PC-3 (cell line): ENCODE measurements at regions not wholly inside any gene's neighbourhood (a gene's known extent, or its start where the extent isn't known, plus 50 kb on each side); places are given as distances from the start of the nearest gene placed in this dataset.
A peak's percentile ranks its signal among the peaks of the same experiment; 100 is the strongest.

Experiments
- ATAC-seq: fragments of 200-7000 bp; cut with Tn5 transposase; 2 replicates; pipeline ENCODE4 v1.9.1; 2020; ENCODE audit warnings: mild to moderate bottlenecking, moderate library complexity
- BruUV-seq: library from RNA; stranded (reverse); fragments of 400-500 nt; replicated peaks from 2 replicates; lab custom pipeline; 2021; lab: Mats Ljungman, UMichigan
- CTCF ChIA-PET: fragments of 300-600 bp; sonication (Branson Sonifier 250); formaldehyde crosslinking; loops from one replicate; lab custom pipeline; 2022; ENCODE audit warnings: antibody characterized with exemption; lab: Charles Lee
- POLR2A ChIA-PET: fragments of 300-600 bp; sonication (Branson Sonifier 250); formaldehyde crosslinking; loops from one replicate; lab custom pipeline; 2022; ENCODE audit warnings: antibody characterized with exemption; ENCODE audit not compliant: unreplicated experiment; lab: Charles Lee
- DNase-seq: peaks from one replicate; pipeline ENCODE4 v3.0.0-alpha.2; 2015
- H2AFZ ChIP-seq: fragments of 300-600 bp; sonication (generic); 2 replicates; pipeline ENCODE4 v1.6.0; 2016; ENCODE audit warnings: antibody characterized with exemption, low read length
- H3F3A ChIP-seq: fragments of 300-600 bp; sonication (generic); one replicate; pipeline ENCODE4 v1.6.0; 2017; ENCODE audit warnings: antibody characterized with exemption, low read length, control low read depth, mild to moderate bottlenecking; ENCODE audit not compliant: unreplicated experiment
- H3K27ac ChIP-seq: fragments of 300-600 bp; sonication (generic); 2 replicates; pipeline ENCODE4 v1.5.1; 2016; ENCODE audit warnings: mild to moderate bottlenecking, low read length
- H3K27me3 ChIP-seq: fragments of 300-600 bp; sonication (generic); 2 replicates; pipeline ENCODE4 v1.6.1; 2016; ENCODE audit warnings: low read length, mixed read lengths
- H3K36me3 ChIP-seq: fragments of 300-600 bp; sonication (generic); 2 replicates; pipeline ENCODE4 v1.6.1; 2016; ENCODE audit warnings: low read depth, mixed run types, low read length, mixed read lengths
- H3K4me1 ChIP-seq: fragments of 300-600 bp; sonication (generic); 2 replicates; pipeline ENCODE4 v1.5.1; 2016; ENCODE audit warnings: low read length; ENCODE audit not compliant: insufficient read depth
- H3K4me2 ChIP-seq: fragments of 300-600 bp; sonication (generic); 2 replicates; pipeline ENCODE4 v1.6.0; 2016; ENCODE audit warnings: low read length
- H3K4me3 ChIP-seq: fragments of 300-600 bp; sonication (generic); 2 replicates; pipeline ENCODE4 v1.5.1; 2016; ENCODE audit warnings: mild to moderate bottlenecking, low read length, mixed read lengths
- H3K79me2 ChIP-seq: fragments of 300-600 bp; sonication (generic); 2 replicates; pipeline ENCODE4 v1.6.1; 2017; ENCODE audit warnings: low read length, mixed read lengths
- H3K9ac ChIP-seq: fragments of 300-600 bp; sonication (generic); 2 replicates; pipeline ENCODE4 v1.6.0; 2016; ENCODE audit warnings: mild to moderate bottlenecking, low read length
- H3K9me2 ChIP-seq: fragments of 300-600 bp; sonication (generic); replicated peaks from 2 replicates; pipeline ENCODE4 v1.6.1; 2016; ENCODE audit warnings: mixed run types, low read length, mixed read lengths
- H3K9me3 ChIP-seq: fragments of 300-600 bp; sonication (generic); 2 replicates; pipeline ENCODE4 v1.6.1; 2016; ENCODE audit warnings: low read length, mixed read lengths
- H4K20me1 ChIP-seq: fragments of 300-600 bp; sonication (generic); 2 replicates; pipeline ENCODE4 v1.6.1; 2016; ENCODE audit warnings: low read length, mixed read lengths
- EZH2 ChIP-seq: fragments of 300-600 bp; sonication (generic); IDR thresholded peaks from one replicate; pipeline ENCODE4 v1.6.1; 2017; ENCODE audit warnings: antibody characterized with exemption, mild to moderate bottlenecking, low read length; ENCODE audit not compliant: unreplicated experiment
- EZH2phosphoT487 ChIP-seq: fragments of 300-600 bp; sonication (generic); IDR thresholded peaks from 2 replicates; pipeline ENCODE4 v1.6.1; 2018; ENCODE audit warnings: mild to moderate bottlenecking, antibody characterized with exemption, low read length, borderline replicate concordance
- intact Hi-C: fragments of 100-400 bp; cut with micrococcal nuclease; formaldehyde crosslinking; loops from 2 replicates; pipeline ENCODE4 v1.9.0; 2023
- TF ChIP-seq, protein P1 (sequence below): fragments of 300-600 bp; sonication (generic); conservative IDR thresholded peaks from 2 replicates; pipeline ENCODE4 v1.5.1; 2017; ENCODE audit warnings: antibody characterized with exemption, low read depth, mild to moderate bottlenecking, low read length

DNA sequence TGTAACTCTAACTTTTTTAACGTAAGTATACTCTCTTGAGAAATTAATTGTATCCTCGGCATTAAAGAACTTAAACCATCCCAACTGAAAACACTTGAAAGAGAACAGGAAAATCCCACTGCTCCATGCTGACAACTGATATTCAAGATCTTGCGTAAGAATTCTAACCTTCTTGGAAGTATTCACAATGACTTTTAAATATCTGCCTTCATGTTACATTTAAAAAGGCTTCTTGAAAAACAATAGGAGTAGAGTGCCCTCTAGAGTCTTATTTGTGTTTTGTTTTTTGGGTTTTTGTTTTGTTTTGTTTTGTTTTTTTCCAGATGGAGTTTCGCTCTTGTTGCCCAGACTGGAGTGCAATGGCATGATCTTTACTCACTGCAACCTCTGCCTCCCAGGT lies 65.4 kb upstream of the DNAJC10 start:
- H2AFZ ChIP-seq: peak overlapping the region; percentile 51; the same call in 1 of the 2 replicates
- no peaks in the 10 kb centered on the region for H3K79me2 ChIP-seq
- no peaks in the 10 kb centered on the region for H3K9me2 ChIP-seq
- ATAC-seq (no peak), DNase-seq (peak; percentile 61)
- TF ChIP-seq EZH2: no peak
- TF ChIP-seq, protein P1, sequence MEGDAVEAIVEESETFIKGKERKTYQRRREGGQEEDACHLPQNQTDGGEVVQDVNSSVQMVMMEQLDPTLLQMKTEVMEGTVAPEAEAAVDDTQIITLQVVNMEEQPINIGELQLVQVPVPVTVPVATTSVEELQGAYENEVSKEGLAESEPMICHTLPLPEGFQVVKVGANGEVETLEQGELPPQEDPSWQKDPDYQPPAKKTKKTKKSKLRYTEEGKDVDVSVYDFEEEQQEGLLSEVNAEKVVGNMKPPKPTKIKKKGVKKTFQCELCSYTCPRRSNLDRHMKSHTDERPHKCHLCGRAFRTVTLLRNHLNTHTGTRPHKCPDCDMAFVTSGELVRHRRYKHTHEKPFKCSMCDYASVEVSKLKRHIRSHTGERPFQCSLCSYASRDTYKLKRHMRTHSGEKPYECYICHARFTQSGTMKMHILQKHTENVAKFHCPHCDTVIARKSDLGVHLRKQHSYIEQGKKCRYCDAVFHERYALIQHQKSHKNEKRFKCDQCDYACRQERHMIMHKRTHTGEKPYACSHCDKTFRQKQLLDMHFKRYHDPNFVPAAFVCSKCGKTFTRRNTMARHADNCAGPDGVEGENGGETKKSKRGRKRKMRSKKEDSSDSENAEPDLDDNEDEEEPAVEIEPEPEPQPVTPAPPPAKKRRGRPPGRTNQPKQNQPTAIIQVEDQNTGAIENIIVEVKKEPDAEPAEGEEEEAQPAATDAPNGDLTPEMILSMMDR: peak; percentile 62
- no peak overlapping the region for H3K9ac ChIP-seq
- POLR2A ChIA-PET: no interaction called here
- CTCF ChIA-PET: no interaction called here
- H3F3A ChIP-seq: no peaks in the 10 kb centered on the region
- no peaks in the 10 kb centered on the region for H3K4me1 ChIP-seq
- no peaks in the 10 kb centered on the region for H3K9me3 ChIP-seq
- H3K36me3 ChIP-seq: no peaks in the 10 kb centered on the region
- peak overlapping the region; percentile 35; the same call in 1 of the 2 replicates for H3K4me2 ChIP-seq
- H3K27ac ChIP-seq: no peak overlapping the region
- BruUV-seq: no TSS peak
- H4K20me1 ChIP-seq: no peaks in the 10 kb centered on the region
- no peaks in the 10 kb centered on the region for H3K27me3 ChIP-seq
- intact Hi-C loops: loop anchor here (1.0 to 5.0 kb wide), 3 partner anchors 410 to 573 kb away; no protein-coding TSS in a partner anchor
- H3K4me3 ChIP-seq: 0 out of 2 replicates have a peak overlapping the region, but pooled peaks have one; percentile 24

DNA sequence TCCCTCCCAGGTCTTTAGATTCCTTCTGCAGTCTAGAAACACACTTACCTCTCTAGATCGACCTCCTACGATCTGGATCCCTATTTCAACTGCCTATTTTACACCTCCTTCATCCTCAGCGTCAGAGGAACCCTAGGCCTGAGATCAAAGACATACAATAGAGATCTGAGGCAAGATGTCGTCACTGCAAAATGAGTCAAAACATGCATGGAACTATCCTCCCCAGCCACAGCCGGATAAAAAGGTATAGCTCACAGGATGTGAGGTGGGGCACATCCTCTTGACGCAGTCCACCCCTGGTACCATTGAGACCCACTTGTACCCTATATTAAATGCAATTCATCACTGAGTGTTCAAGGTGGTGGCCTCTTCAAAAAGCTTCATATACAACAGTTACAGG lies 63.7 kb upstream of the DNAJC10 start:
- POLR2A ChIA-PET: no interaction called here
- H3K9me2 ChIP-seq: no peaks in the 10 kb centered on the region
- no peak overlapping the region for H3K4me2 ChIP-seq
- no peaks in the 10 kb centered on the region for H3K9me3 ChIP-seq
- H3K4me3 ChIP-seq: no peak overlapping the region
- BruUV-seq: no TSS peak
- CTCF ChIA-PET: interaction anchor here (0.6 kb wide), 1 partner anchor 267 kb away, joined by 3 read pairs; no protein-coding TSS in a partner anchor
- H3K27me3 ChIP-seq: no peaks in the 10 kb centered on the region
- H2AFZ ChIP-seq: no peak overlapping the region
- ATAC-seq (no peak), DNase-seq (no peak)
- H3K27ac ChIP-seq: no peak overlapping the region
- TF ChIP-seq, protein P1: no peak
- no peak for TF ChIP-seq EZH2phosphoT487
- TF ChIP-seq EZH2: no peak
- intact Hi-C loops: loop anchor here (5.0 kb wide), 1 partner anchor 575 kb away; no protein-coding TSS in a partner anchor
- no peaks in the 10 kb centered on the region for H3K4me1 ChIP-seq
- H3K9ac ChIP-seq: no peak overlapping the region
- H4K20me1 ChIP-seq: no peaks in the 10 kb centered on the region
- no peaks in the 10 kb centered on the region for H3K79me2 ChIP-seq
- H3F3A ChIP-seq: no peaks in the 10 kb centered on the region
- no peaks in the 10 kb centered on the region for H3K36me3 ChIP-seq

DNA sequence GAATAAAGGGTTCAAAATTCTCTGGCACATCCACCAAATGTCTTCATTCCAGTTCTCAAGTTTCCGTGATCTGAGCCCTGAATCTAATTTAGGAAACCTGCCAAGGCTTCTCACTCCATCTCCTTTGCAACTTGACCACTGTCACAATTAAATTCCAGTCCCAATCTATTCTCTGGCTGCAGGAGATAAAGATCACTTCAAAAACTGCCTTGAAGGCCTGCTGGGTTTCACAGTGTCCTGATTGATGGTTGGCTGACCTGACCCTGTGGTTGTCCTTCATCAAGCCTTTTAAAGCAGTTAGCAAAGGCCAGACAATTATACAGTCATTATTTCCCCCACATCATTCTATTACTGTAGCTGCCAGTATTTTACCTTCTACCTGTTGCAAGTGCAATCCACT lies 60.3 kb upstream of the DNAJC10 start:
- TF ChIP-seq, protein P1: no peak
- TF ChIP-seq EZH2phosphoT487: no peak
- TF ChIP-seq EZH2: no peak
- intact Hi-C loops: no loop called here
- no peak overlapping the region for H3K9ac ChIP-seq
- DNase-seq (no peak), ATAC-seq (no peak)
- no peak overlapping the region for H3K4me2 ChIP-seq
- CTCF ChIA-PET: no interaction called here
- no peaks in the 10 kb centered on the region for H3K4me1 ChIP-seq
- H3K27ac ChIP-seq: no peak overlapping the region
- no peaks in the 10 kb centered on the region for H3K9me2 ChIP-seq
- H3K4me3 ChIP-seq: no peak overlapping the region
- no peaks in the 10 kb centered on the region for H3F3A ChIP-seq
- H2AFZ ChIP-seq: no peak overlapping the region
- H3K27me3 ChIP-seq: peaks cover 15% of the 10 kb centered on the region
- no peaks in the 10 kb centered on the region for H4K20me1 ChIP-seq
- POLR2A ChIA-PET: no interaction called here
- no TSS peak for BruUV-seq
- H3K36me3 ChIP-seq: no peaks in the 10 kb centered on the region
- H3K9me3 ChIP-seq: no peaks in the 10 kb centered on the region
- H3K79me2 ChIP-seq: no peaks in the 10 kb centered on the region
